ENCODE measurements at regions not wholly inside any gene's neighbourhood (a gene's known extent, or its start where the extent isn't known, plus 50 kb on each side); places are given as distances from the start of the nearest gene placed in this dataset.

- TF ChIP-seq POLR2A (IDR thresholded peaks at IDR 0.05): no peak
- TF ChIP-seq CTCF (IDR thresholded peaks at IDR 0.05): no peak
- TF ChIP-seq EP300 (IDR thresholded peaks at IDR 0.05): no peak
Measured at GRCh38 chr10:130438861-130439260, 302.7 kb downstream of the GLRX3 start.
